ENCODE measurements at regions not wholly inside any gene's neighbourhood (a gene's known extent, or its start where the extent isn't known, plus 50 kb on each side); places are given as distances from the start of the nearest gene placed in this dataset.

DNA sequence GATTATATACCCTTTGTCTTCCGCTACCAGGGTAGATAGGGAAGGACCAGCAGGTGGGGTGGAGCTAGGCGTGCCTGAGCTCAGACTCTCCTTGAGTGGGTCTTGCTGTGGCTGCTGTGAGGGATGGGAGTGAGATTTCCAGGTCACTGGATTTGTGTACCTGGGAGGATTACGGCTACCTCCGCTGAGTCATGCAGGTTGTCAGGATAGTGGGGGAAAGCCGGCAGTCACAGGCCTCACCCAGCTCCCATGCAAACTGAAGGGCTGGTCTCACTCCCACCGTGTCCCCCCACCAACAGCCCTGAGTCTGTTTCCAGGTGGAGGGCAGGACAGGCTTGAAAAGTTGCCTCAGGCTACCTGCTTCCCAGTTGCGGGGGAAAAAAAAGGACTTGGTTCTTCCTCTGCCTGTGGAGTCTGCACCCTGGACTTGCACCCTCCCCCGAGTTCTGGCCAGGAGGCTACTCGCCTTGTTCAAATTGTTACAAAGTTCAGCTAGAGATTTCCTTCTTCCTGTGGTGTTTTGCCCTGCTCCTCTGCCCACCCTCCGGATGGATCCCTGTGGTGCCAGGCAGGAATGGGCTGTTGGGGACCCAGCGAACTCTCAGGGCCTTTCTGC lies 268.3 kb downstream of the VAPA start:
- no peak for DNase-seq (ENCODE audit: low spot score)
- no peak for TF ChIP-seq CTCF (IDR thresholded peaks at IDR 0.05)
- H3K27ac ChIP-seq, result no peak overlapping the region
- no peak overlapping the region for H3K4me3 ChIP-seq
- no peaks in the 10 kb centered on the region for H3K4me1 ChIP-seq
- H3K36me3 ChIP-seq, result no peaks in the 10 kb centered on the region
- no peaks in the 10 kb centered on the region for H3K27me3 ChIP-seq
- no peaks in the 10 kb centered on the region for H3K9me3 ChIP-seq

GRCh38 chr18:10184776-10185175 lies 269.7 kb upstream of the APCDD1 start:
- Histone ChIP-seq H3K9me3 (no peaks in the 10 kb centered on the region), H3K27me3 (no peaks in the 10 kb centered on the region), H3K36me3 (no peaks in the 10 kb centered on the region), H3K4me3 (no peak overlapping the region), H3K27ac (no peak overlapping the region), H3K4me1 (no peaks in the 10 kb centered on the region)
- TF ChIP-seq CTCF (IDR thresholded peaks at IDR 0.05), result no peak
- DNase-seq (ENCODE audit: low spot score), result no peak

- Histone ChIP-seq H3K27me3 (no peaks in the 10 kb centered on the region), H3K4me1 (no peaks in the 10 kb centered on the region), H3K9me3 (no peaks in the 10 kb centered on the region), H3K27ac (no peak overlapping the region), H3K4me3 (no peak overlapping the region), H3K36me3 (no peaks in the 10 kb centered on the region)
- DNase-seq (ENCODE audit: low spot score), result no peak
- TF ChIP-seq CTCF (IDR thresholded peaks at IDR 0.05), result no peak
Measured at GRCh38 chr18:10188971-10189810, 265.2 kb upstream of the APCDD1 start.

DNA sequence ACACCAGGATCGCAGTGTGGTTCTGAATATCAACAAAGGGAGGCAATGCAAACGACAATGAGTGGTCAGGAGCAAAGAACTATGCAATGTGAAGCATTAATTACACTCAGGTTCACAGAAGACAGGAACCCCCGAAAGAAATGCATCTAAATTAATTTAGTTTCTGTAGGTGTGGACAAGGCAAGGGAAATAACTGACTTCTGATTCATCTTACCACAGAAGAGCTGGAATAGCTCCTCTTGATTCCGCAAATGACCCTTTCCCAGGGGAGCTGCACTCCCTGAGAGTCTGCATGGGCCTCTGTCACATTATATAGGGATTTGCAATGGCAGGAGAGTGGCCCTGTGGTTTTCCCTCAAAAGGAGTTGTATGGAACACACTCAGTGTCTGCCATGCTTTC lies 263.9 kb upstream of the APCDD1 start:
- H3K9me3 ChIP-seq, result no peaks in the 10 kb centered on the region
- no peak for TF ChIP-seq CTCF (IDR thresholded peaks at IDR 0.05)

DNA sequence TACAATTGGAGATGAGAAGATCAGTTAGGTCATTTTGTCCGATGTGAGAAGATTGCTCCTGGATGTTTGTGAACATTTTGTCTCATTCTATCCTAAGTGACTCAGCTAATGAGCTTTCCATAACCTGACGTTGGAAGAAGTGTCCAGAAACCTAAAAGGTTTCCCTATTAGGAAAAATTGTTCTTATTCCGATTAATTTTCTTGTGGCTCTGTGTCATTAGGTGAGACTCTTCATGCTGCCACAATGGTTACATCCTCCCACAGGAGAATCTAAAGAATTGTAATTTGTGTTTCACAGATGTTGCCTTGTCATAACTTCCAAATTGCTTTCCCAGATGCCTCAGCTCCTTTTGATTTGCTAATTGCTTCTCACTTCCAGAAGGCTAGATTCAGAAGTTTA lies 261.0 kb upstream of the APCDD1 start:
- no peaks in the 10 kb centered on the region for H3K9me3 ChIP-seq
- DNase-seq (ENCODE audit: low spot score), result no peak
- no peaks in the 10 kb centered on the region for H3K4me1 ChIP-seq
- H3K36me3 ChIP-seq, result no peaks in the 10 kb centered on the region
- H3K27me3 ChIP-seq, result no peaks in the 10 kb centered on the region
- no peak overlapping the region for H3K27ac ChIP-seq
- H3K4me3 ChIP-seq, result no peak overlapping the region
- TF ChIP-seq CTCF (IDR thresholded peaks at IDR 0.05), result no peak

More for the DNA sequence above, 263.9 kb upstream of the APCDD1 start:
- Histone ChIP-seq H3K4me3 (no peak overlapping the region), H3K4me1 (no peaks in the 10 kb centered on the region), H3K36me3 (no peaks in the 10 kb centered on the region), H3K27me3 (no peaks in the 10 kb centered on the region), H3K27ac (no peak overlapping the region)
- DNase-seq (ENCODE audit: low spot score), result no peak
